Muscle of leg (tissue), 3 donors: ENCODE measurements at regions not wholly inside any gene's neighbourhood (a gene's known extent, or its start where the extent isn't known, plus 50 kb on each side); places are given as distances from the start of the nearest gene placed in this dataset.

Experiments
- DNase-seq: peaks from one replicate; pipeline ENCODE4 v3.0.0; 2013
- H3K27ac ChIP-seq: one replicate; pipeline ENCODE4 v1.5.1; 2013; ENCODE audit warnings: mild to moderate bottlenecking, low read length, control low read depth
- H3K27me3 ChIP-seq: one replicate; pipeline ENCODE4 v1.6.1; 2013; ENCODE audit warnings: low read length; ENCODE audit not compliant: control insufficient read depth, insufficient read depth
- H3K36me3 ChIP-seq: one replicate; pipeline ENCODE4 v1.6.1; 2013; ENCODE audit warnings: low read length; ENCODE audit not compliant: control insufficient read depth, insufficient read depth
- H3K4me1 ChIP-seq: one replicate; pipeline ENCODE4 v1.6.1; 2013; ENCODE audit warnings: low read length; ENCODE audit not compliant: control insufficient read depth, insufficient read depth
- H3K4me3 ChIP-seq: one replicate; pipeline ENCODE4 v1.5.1; 2013; ENCODE audit warnings: low read length, control low read depth
- H3K9me3 ChIP-seq: replicated peaks from 2 replicates; pipeline ENCODE4 v1.6.1; 2013; ENCODE audit warnings: low read depth, low read length; ENCODE audit not compliant: control insufficient read depth
- WGBS: methylation state at CpG from one replicate; pipeline ENCODE4 v1.1.5; 2013; ENCODE audit warnings: missing lambda C conversion rate; ENCODE audit not compliant: insufficient coverage; 5-methylcytosine and 5-hydroxymethylcytosine counted together

DNA sequence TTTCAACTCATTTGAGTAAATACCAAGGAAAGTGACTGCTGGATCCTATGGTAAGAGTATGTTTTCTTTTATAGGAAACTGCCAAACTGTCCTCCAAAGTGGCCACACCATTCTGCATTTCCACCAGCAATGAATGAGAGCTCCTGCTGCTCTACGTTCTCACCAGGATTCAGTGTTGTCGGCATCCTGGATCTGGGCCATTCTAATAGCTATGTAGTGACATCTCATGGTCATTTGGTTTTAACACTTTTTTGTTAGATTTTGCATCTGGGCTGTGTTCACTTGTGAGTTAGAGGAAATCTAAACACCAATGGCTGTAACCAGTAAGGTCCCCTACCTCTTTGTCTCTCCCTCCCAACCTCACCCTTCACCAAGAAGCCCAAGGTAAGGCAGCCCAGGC is 115.9 kb downstream of the ATPSCKMT start:
- peak; percentile 67 for DNase-seq
- Histone ChIP-seq H3K36me3 (no peaks in the 10 kb centered on the region), H3K9me3 (no peaks in the 10 kb centered on the region), H3K4me1 (peaks cover 4% of the 10 kb centered on the region), H3K27ac (no peak overlapping the region), H3K27me3 (no peaks in the 10 kb centered on the region), H3K4me3 (no peak overlapping the region)
- 17% methylated on average over 1 of the region's 2 CpGs for WGBS

DNA sequence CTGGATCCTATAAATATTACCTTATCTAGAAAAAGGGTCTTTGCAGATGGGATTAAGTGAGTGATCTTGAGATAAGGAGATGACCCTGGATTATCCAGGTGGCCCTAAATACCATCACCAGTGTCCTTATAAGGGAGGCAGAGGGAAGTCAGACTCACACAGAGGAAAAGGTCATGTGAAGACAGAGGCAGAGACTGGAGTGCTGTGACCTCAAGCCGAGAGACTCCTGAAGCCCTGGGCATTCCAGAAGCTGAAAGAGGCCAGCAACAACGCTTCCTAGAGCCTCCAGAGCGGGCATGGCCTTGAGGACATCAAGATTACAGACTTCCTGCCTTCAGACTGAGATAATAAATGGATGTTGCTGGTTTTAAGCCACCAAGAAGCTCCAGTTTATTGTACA is 118.8 kb downstream of the ATPSCKMT start:
- Histone ChIP-seq H3K36me3 (no peaks in the 10 kb centered on the region), H3K27me3 (no peaks in the 10 kb centered on the region), H3K4me3 (no peak overlapping the region), H3K9me3 (no peaks in the 10 kb centered on the region), H3K4me1 (peaks cover under 1% of the 10 kb centered on the region), H3K27ac (no peak overlapping the region)
- no peak for DNase-seq
- 13% methylated on average over 1 of the region's 3 CpGs for WGBS

DNA sequence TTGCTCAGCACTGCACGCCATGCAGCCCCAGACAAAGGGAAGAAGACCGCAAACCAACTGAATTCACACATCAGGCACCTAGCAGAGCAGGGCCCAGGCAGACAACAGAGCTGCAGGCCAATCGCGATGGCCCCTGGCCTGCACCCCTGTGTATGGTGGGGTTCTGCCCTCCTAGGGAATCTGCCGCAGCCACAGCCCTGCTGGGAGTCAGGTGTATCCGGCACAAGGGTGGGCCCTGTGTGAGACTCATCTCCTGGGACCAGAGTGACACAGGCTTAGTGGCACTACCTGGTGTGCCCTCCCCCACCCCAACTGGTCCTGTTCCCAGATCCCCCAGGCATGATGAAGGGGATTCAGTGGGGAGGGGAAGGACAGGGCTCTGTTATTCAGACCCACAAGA is 122.8 kb downstream of the ATPSCKMT start:
- Histone ChIP-seq H3K27ac (no peak overlapping the region), H3K27me3 (no peaks in the 10 kb centered on the region), H3K4me1 (peaks cover 23% of the 10 kb centered on the region), H3K4me3 (no peak overlapping the region), H3K9me3 (no peaks in the 10 kb centered on the region), H3K36me3 (no peaks in the 10 kb centered on the region)
- 100% methylated on average over 2 of the region's 6 CpGs for WGBS
- DNase-seq = no peak

DNA sequence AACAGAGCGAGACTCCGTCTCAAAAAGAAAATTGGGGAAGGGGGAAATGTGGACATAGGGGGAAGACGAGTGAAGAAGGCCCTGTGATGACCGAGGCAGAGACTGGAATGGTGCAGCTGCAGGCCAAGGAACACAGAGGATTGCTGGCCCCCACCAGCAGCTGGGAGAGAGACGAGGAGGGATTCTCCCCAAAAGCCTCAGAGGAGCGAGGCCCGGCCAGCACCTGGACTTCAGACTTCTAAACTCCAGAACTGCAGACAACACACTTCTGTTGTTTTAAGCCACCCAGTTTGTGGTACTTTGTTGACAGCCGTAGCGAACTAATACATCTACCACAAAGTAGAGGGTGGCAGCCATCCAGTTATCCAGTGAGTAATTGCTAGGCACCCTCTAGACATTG is 124.6 kb downstream of the ATPSCKMT start:
- no peaks in the 10 kb centered on the region for H3K9me3 ChIP-seq
- peaks cover 23% of the 10 kb centered on the region for H3K4me1 ChIP-seq
- no peaks in the 10 kb centered on the region for H3K27me3 ChIP-seq
- DNase-seq = peak; percentile 66
- no peaks in the 10 kb centered on the region for H3K36me3 ChIP-seq
- H3K27ac ChIP-seq = peak overlapping the region; percentile 31
- 41% methylated on average over 4 of the region's 9 CpGs for WGBS
- no peak overlapping the region for H3K4me3 ChIP-seq

DNA sequence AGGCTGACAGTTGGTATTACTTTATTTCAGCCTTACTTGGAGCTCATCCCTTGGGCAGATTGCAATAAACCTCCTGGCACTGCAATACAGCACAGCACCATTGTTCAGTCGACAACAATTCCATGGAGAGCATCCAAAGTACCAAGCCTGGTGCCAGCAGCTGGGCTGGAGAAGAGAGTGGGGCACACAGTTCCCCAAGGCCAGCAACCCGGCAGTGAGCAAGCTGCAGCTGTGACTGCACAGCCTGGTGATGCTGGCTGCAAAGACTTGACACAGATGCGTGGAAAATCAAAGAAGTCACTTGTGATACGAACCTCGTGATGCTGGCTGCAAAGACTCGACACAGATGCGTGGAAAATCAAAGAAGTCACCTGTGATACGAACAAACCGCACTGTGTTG is 125.4 kb downstream of the ATPSCKMT start:
- peak; percentile 87 for DNase-seq
- 46% methylated on average over 7 of the region's 9 CpGs for WGBS
- Histone ChIP-seq H3K4me3 (no peak overlapping the region), H3K36me3 (no peaks in the 10 kb centered on the region), H3K9me3 (no peaks in the 10 kb centered on the region), H3K27me3 (no peaks in the 10 kb centered on the region), H3K27ac (peak overlapping the region; percentile 54), H3K4me1 (peaks cover 23% of the 10 kb centered on the region)

DNA sequence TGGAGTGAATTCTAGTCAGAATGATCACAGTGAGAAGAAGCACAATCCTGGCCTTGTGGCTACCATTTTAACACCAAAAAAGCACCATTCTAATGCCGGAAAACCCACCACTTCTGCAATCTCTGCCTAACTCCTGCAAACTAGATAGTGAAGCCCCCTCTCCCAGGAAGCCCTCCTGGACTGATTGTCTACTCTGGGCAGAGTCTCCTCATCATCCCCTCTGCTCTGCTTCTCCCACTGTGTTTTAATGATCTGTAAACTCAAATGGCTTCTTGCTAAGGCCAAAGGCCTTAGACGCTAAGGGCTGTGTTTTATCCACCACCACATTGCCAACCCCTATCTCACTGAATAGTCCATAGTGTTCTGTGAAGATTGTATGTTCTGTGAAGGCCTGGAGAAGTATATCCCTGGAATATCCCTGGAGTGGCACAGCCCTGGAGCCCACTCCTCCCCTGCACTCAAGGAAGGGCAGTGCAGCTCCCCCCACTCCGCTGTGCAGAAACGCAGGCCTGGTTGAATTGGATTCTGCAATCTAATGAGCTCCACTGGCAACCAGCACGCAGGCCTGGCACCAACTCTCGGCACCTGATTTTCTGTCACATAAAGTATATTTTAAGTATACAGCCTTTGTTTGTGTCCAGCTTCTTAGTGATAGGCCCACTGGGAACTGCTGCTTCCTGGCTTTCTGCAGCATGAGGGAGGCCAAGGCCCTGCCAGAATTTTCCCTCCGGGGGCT is 126.3 kb downstream of the ATPSCKMT start:
- H3K4me3 ChIP-seq = no peak overlapping the region
- peak; percentile 47 for DNase-seq
- no peaks in the 10 kb centered on the region for H3K36me3 ChIP-seq
- H3K9me3 ChIP-seq = no peaks in the 10 kb centered on the region
- H3K4me1 ChIP-seq = peaks cover 23% of the 10 kb centered on the region
- peak overlapping the region; percentile 54 for H3K27ac ChIP-seq
- WGBS = 46% methylated on average over 4 of the region's 7 CpGs
- H3K27me3 ChIP-seq = no peaks in the 10 kb centered on the region

DNA sequence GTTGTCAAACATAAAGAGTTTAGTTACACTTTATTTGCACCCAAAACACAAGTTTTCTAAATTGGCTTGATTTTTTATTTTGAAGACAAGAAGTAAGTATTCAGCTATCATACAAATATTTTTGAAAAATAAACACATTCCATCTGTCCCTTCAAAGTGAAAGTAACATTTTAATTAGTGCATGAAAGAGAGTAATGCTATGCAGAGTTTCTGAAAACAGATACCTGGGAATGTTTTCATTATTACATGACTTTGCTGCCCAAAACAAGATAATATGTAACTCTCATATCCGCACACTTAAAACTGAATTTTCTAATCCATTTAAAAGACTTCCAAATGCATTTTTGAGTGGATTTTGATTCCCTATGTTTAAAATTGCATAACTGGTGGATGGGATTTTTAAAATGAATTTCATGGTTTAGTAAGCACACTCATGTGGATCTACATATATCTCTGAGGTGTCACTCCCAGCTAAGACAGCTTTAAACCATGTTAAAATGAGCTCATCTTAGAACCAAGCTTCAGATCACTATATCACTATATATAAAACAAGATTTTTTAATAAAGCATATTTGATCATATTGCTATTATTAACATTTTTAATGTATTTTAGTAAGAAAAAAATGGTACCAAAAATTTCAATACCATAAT is 127.5 kb downstream of the ATPSCKMT start:
- Histone ChIP-seq H3K27ac (no peak overlapping the region), H3K9me3 (no peaks in the 10 kb centered on the region), H3K36me3 (no peaks in the 10 kb centered on the region), H3K4me3 (no peak overlapping the region), H3K4me1 (peaks cover 26% of the 10 kb centered on the region), H3K27me3 (no peaks in the 10 kb centered on the region)
- WGBS = no CpG with 5 or more reads among the region's 1 CpG
- DNase-seq = no peak

DNA sequence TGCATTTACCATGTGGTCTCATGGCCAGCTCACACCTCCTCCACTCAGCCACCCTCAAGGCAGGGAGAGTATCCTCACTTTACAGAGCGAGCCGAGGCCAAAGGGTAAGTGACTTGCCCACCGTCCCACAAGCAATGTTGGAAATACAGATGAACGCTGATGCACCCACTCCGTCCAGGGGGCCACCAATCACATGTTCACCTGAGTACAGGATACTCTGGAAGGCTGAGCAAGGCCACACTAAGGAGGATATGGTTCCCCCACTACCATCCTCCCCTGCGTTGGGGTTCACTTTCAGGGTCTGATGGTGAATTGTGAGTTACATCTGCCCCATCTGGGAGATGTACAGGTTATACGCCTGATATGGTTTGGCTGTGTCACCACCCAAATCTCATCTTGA is 128.8 kb downstream of the ATPSCKMT start:
- no peaks in the 10 kb centered on the region for H3K27me3 ChIP-seq
- H3K27ac ChIP-seq = no peak overlapping the region
- no peaks in the 10 kb centered on the region for H3K9me3 ChIP-seq
- H3K4me3 ChIP-seq = no peak overlapping the region
- H3K4me1 ChIP-seq = peaks cover 26% of the 10 kb centered on the region
- DNase-seq = no peak
- 100% methylated on average over 4 of the region's 7 CpGs for WGBS
- H3K36me3 ChIP-seq = no peaks in the 10 kb centered on the region

DNA sequence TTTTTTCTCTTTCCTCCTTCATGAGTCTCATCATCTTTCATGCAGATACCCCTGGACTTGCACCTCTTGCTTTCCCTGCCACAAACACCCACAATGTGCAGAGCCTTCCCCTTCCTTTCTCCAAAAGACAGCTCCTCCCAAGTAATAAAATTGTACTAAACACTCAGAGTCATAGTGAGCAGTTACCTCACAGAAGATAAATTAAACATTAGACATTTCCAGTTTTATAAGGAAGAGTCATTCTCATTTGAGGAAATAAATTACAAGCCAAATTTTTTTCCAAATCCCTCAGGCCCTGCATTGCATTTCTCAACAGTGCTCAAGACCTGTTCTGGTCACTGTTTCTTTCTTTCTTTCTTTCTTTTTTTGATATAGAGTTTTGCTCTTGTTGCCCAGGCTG is 131.5 kb downstream of the ATPSCKMT start:
- H3K9me3 ChIP-seq = peaks cover 4% of the 10 kb centered on the region
- H3K4me1 ChIP-seq = peaks cover 3% of the 10 kb centered on the region
- no peaks in the 10 kb centered on the region for H3K27me3 ChIP-seq
- H3K27ac ChIP-seq = no peak overlapping the region
- no peak overlapping the region for H3K4me3 ChIP-seq
- no peaks in the 10 kb centered on the region for H3K36me3 ChIP-seq
- no peak for DNase-seq

DNA sequence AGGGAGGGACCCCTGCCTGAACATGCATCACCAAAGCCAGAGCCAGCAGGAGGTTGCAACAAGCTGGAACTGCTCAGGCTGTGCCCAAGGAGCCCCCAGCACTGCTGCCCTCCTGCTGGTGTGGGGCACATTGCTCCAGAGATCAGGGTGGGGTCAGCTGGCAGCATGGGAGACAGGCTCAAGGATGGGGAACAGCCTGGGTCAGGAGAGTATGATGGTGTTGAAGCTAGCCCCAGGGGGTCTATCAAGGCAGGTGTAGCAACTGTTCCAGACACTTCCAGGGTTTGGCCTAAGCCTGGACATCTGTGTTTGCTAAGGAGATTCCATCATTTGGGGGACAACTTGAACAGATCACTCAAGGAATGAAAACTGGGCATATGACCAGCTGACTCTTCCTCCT is 133.1 kb downstream of the ATPSCKMT start:
- H3K27me3 ChIP-seq = no peaks in the 10 kb centered on the region
- no peak overlapping the region for H3K27ac ChIP-seq
- H3K4me3 ChIP-seq = no peak overlapping the region
- peaks cover 4% of the 10 kb centered on the region for H3K9me3 ChIP-seq
- H3K36me3 ChIP-seq = no peaks in the 10 kb centered on the region
- no peak for DNase-seq
- H3K4me1 ChIP-seq = peaks cover 3% of the 10 kb centered on the region
